ENCODE measurements at regions not wholly inside any gene's neighbourhood (a gene's known extent, or its start where the extent isn't known, plus 50 kb on each side); places are given as distances from the start of the nearest gene placed in this dataset.
"Not testable (repeated sequence)": the region's sequence is repeated elsewhere in the genome, so short reads cannot be mapped to it uniquely, and the experiment has no call there.

- no peak for DNase-seq (ENCODE audit: low read depth)
Measured at GRCh38 chr18:54662986-54663385, 71.9 kb downstream of the DYNAP start.

DNA sequence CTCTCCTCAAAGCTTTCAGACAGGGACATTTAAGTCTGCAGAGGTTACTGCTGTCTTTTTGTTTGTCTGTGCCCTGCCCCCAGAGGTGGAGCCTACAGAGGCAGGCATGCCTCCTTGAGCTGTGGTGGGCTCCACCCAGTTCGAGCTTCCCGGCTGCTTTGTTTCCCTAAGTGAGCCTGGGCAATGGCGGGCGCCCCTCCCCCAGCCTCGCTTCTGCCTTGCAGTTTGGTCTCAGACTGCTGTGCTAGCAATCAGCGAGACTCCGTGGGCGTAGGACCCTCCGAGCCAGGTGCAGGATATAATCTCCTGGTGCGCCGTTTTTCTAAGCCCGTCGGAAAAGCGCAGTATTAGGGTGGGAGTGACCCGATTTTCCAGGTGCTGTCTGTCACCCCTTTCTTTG lies 78.7 kb downstream of the DYNAP start:
- DNase-seq (ENCODE audit: low read depth): not testable (repeated sequence)

- peak; percentile 9 for DNase-seq (ENCODE audit: low read depth)
Measured at GRCh38 chr18:54671291-54671881, 80.3 kb downstream of the DYNAP start.

DNA sequence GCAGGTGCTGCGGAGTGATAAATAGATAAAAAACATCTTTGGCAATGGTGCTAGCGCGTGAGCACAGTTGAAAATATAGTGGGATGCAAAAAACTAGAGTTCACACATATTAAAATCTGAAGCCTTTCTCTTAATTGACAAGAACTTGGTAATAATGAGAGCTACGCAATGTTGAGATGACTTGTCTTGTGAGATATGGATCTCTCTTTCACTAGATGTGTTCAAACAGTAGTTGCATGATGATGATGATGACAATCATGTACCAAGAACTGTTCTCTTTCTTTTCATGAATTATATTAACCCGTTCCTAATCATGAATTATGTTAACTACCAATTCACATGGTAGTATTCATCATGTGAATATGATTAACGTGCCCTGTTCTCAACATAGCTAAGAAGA lies 81.1 kb downstream of the DYNAP start:
- DNase-seq (ENCODE audit: low read depth): no peak

GRCh38 chr18:54672846-54673475 lies 81.9 kb downstream of the DYNAP start:
- DNase-seq (ENCODE audit: low read depth): no peak

GRCh38 chr18:54673936-54674335 lies 82.9 kb downstream of the DYNAP start:
- DNase-seq (ENCODE audit: low read depth): no peak

- DNase-seq (ENCODE audit: low read depth): no peak
Measured at GRCh38 chr18:54675076-54675475, 84.0 kb downstream of the DYNAP start.

DNA sequence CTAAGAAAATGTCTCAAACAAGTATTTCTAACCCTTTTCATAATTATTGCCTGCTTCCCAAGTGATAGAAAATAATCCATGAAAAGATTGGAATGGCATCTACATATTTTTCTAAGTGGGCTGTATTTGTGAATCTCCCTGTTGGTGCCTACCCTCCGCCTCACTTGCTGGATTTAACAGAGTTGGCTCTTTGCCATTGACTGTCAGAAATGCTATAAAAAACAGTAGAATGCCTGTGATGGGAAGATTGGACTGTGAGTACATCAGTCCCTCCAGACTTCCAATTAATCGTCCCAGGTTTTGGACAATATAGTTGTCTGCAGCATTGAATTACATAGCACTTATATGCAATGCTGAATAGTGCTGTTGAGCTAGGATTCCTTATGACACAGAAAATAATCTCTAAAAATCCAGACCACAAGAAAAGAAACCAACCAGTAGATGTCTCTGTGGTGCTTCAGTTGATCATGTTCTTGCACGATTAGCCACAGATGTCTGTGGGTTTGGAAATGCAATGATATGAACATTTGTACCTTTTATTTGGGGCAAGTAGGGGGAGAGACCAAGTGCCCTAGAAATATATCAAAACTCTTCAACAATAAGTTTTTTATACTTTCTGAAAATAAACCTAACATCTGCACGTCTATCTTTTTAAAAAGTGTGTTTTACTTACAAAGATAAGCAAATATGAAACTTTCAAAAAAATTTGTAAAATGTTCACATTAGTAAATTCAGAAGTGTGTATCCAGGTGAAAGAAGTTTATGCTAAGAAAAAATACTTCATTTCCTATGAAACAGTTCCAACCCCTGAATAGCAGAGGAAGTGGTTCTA lies 88.5 kb downstream of the DYNAP start:
- DNase-seq (ENCODE audit: low read depth): peak; percentile 62

DNA sequence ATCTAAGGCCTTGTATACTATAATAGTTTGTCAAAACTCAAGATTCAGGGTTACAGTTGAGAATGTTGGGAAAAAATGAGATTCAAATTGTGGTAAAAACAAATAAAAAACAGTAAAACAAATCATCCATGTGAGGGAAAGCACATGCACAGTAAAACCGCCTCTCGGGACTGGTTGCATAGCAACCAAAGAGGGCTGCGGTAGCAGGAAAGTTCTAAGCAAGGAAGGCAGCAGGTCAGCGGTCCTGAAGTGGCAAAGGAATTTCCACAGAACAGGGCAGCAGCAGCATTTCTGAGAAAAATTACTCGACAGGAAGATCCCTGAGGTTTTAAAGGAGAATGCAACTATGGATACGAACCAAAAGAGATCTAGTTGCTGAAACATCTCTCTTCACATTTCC lies 93.7 kb downstream of the DYNAP start:
- DNase-seq (ENCODE audit: low read depth): no peak

GRCh38 chr18:54689319-54689718 lies 98.3 kb downstream of the DYNAP start:
- DNase-seq (ENCODE audit: low read depth): no peak

DNA sequence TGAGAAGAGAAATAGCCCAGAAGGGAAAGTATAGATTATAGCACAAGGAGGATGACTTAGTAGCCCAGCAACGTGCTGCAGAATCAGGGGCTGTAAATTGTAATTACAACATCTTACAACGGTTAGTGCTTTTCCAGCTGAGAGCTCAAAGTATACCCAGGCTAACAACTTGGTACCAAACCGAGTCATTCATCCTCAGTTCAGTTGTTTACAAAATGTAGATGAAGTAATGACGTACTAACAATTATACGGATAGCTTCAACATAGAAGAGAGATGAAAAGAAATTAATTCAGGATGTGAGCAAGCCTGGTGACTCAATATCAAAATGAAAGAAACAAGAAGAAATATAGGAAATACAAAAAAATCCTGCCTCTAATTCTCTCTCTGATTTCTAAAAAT lies 99.2 kb downstream of the DYNAP start:
- no peak for DNase-seq (ENCODE audit: low read depth)

DNA sequence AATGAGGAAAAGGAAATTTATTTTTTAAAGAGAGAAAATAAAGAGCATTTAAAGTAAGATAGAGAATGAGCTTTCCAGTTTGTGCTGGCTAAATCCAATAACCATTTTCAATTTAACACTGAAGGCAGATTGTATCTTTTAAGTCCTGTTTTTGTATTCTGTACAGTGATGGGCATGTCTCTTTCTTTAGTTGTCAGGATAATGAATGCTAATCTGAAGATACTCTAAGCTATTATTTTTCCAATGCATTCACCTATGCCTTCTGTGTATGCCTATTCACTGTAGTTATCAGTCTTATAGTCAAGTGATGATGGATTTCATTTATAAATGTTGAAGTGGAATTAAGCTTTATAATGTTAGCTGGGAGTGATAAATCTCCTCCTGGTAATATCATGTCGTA lies 101.4 kb downstream of the DYNAP start:
- no peak for DNase-seq (ENCODE audit: low read depth)

- no peak for DNase-seq (ENCODE audit: low read depth)
Measured at GRCh38 chr18:54696616-54697293, 105.7 kb downstream of the DYNAP start.

- no peak for DNase-seq (ENCODE audit: low read depth)
Measured at GRCh38 chr18:54700580-54700979, 109.5 kb downstream of the DYNAP start.

DNA sequence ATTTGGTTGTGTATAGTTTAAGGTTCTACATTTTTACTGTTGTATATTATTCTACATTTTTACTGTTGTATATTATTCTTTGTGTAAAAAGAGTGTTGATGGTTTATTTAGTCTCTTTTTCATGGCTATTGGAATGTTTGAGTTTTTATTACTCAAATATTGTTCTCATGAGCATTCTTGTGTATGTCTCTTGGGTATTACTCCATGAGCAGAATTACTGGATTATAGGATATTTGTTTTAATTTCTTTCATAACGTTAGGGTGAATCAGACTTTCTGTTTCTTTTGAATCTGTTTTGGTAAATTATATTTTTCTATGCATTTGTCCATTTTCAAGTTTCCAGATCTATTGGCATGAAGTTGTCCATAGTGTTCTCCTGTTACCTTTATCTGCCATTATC lies 111.6 kb downstream of the DYNAP start:
- DNase-seq (ENCODE audit: low read depth): no peak

DNA sequence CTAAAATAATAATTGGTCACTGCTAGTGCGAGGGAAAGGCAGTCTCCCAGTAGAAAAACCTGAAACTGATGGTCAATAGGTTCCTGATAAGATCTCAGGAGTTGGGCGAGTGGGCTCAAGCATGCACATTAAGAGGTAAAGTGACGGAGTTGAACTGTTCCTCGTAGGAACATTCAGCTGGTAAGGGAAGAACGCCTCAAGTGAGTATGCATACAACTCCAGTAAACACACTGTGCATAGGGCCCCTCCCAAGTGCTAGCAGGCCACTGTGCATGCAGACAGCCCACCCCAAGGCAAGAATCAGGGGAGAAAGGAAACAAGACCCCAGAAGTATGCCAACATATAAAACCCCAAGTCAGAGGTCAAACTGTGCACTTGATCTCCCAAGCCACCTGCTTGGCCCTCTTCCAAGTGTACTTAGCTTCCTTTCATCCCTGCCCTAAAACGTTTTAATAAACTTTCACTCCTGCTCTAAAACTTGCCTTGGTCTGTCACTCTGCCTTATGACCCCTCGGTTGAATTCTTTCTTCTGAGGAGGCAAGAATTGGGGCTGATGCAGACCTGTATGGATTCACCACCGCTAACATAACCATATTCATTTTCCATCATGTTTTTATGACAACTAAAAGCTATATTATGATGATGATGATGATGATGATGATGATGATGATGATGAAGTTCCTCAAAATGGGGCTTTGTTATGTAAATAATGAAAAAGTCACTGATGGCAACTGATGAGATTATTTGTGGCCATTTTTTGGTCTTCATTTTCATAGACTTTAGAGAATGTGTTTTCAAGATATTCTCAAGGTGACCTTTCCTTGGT lies 118.0 kb upstream of the RAB27B start:
- DNase-seq (ENCODE audit: low read depth): no peak

GRCh38 chr18:54710900-54711281 lies 117.4 kb upstream of the RAB27B start:
- no peak for DNase-seq (ENCODE audit: low read depth)

GRCh38 chr18:54712306-54712705 lies 116.0 kb upstream of the RAB27B start:
- peak; percentile 57 for DNase-seq (ENCODE audit: low read depth)

DNA sequence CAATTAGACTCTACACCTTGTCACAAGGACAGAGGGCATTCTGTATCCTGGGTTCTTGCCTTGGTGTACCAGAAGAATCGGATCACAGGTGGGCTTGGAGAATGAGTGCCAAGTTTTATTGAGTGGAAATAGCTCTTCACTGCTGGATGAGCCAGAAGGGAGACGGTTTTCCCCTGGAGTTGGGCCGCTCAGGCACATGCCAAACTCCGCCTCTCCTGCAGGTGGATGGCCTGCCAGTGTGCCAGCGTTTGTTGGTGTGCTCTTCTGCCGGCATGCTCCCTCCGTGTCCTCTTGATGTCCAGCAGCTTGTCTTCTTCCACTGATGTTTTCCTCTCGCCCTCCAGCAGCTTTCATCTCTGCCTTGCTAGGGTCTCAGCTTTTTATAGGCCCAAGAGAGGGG lies 115.5 kb upstream of the RAB27B start:
- no peak for DNase-seq (ENCODE audit: low read depth)

- no peak for DNase-seq (ENCODE audit: low read depth)
Measured at GRCh38 chr18:54713386-54713785, 114.9 kb upstream of the RAB27B start.

DNA sequence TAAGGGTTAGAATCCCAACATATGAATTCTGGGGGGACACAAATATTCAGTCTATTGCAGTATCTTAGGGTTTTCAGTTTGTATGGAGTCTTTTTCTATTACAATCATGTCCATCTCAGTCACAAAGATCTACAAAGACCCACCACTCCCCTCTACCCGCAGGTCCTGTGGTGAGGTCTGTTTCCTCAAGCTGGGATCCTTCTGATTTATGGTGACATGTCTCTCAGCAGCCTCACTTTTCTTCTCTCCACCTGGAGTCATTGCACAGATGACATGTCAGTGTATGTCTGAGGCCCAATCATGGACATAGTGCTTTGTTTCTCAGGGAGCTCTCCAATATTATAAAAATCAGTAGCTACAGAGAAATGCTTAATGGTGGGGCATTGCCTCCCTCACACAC lies 113.4 kb upstream of the RAB27B start:
- no peak for DNase-seq (ENCODE audit: low read depth)

DNA sequence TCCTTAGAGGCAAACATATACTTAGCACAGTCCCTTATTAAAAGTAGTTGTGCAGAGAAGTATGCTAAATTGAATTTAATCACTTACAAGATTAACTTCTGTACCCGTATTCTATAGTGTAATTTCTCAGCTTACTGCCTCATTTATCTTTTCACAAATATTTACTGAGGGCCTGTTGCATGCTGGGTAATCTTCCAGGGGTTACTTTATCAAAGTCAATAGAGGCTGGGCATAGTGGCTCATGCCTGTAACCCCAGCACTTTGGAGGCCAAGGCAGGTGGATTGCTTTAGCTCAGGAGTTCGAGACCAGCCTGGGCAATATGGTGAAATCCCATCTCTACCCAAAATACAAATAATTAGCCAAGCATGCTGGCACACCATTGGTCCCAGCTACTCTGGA lies 111.7 kb upstream of the RAB27B start:
- DNase-seq (ENCODE audit: low read depth): no peak

All from non-pigmented ciliary epithelial cell (primary cell).